ENCODE measurements at regions not wholly inside any gene's neighbourhood (a gene's known extent, or its start where the extent isn't known, plus 50 kb on each side); places are given as distances from the start of the nearest gene placed in this dataset.

DNA sequence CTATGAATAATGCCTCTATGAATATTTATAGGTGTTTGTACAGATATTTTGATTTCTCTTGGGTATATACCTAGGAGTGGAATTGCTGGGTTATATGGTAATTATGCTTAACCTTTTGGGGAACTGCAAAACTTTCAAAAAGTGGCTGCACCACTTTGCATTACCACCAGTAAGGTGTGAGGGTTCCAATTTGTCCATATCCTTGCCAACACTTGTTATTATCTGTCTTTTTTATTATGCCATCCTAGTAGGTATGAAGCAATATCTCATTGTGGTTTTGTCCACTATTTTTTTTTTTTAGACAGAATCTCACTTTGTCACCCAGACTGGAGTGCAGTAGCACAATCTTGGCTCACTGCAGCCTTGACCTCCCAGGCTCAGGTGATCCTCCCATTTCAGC is 112.2 kb upstream of the FBXO11 start:
- Histone ChIP-seq H4K20me1 (ENCODE audit: control insufficient read depth, extremely low read depth, insufficient read depth, low read length) (no peaks in the 10 kb centered on the region), H3K4me3 (ENCODE audit: control insufficient read depth in 2 of 3, extremely low read depth in 1 of 3, insufficient read depth in 2 of 3, low read depth in 1 of 3, low read length in 3 of 3) (no peak overlapping the region), H3K27me3 (ENCODE audit: control insufficient read depth, extremely low read depth, insufficient read depth, low read length) (no peaks in the 10 kb centered on the region), H3K9ac (ENCODE audit: control insufficient read depth, extremely low read depth, insufficient read depth, low read length) (no peak overlapping the region), H3K9me3 (ENCODE audit: control insufficient read depth, low read depth, low read length) (no peaks in the 10 kb centered on the region), H3K4me1 (ENCODE audit: control insufficient read depth, extremely low read depth, insufficient read depth, low read length) (no peaks in the 10 kb centered on the region), H3K36me3 (ENCODE audit: control insufficient read depth in 2 of 2, extremely low read depth in 1 of 2, insufficient read depth in 2 of 2, low read length in 2 of 2) (no peaks in the 10 kb centered on the region), H3K79me2 (ENCODE audit: control insufficient read depth, insufficient read depth, low read length) (no peaks in the 10 kb centered on the region), H3K4me2 (ENCODE audit: control insufficient read depth, extremely low read depth, insufficient read depth, low read depth, low read length) (no peak overlapping the region), H2AFZ (ENCODE audit: control insufficient read depth, low read length) (no peak overlapping the region), H3K27ac (ENCODE audit: control insufficient read depth, insufficient read depth, low read length) (no peak overlapping the region), H3K9me1 (ENCODE audit: control insufficient read depth, extremely low read depth, insufficient read depth, low read length) (no peaks in the 10 kb centered on the region)
- DNase-seq (ENCODE audit: low read depth, low spot score), result no peak
- TF ChIP-seq, protein P1, sequence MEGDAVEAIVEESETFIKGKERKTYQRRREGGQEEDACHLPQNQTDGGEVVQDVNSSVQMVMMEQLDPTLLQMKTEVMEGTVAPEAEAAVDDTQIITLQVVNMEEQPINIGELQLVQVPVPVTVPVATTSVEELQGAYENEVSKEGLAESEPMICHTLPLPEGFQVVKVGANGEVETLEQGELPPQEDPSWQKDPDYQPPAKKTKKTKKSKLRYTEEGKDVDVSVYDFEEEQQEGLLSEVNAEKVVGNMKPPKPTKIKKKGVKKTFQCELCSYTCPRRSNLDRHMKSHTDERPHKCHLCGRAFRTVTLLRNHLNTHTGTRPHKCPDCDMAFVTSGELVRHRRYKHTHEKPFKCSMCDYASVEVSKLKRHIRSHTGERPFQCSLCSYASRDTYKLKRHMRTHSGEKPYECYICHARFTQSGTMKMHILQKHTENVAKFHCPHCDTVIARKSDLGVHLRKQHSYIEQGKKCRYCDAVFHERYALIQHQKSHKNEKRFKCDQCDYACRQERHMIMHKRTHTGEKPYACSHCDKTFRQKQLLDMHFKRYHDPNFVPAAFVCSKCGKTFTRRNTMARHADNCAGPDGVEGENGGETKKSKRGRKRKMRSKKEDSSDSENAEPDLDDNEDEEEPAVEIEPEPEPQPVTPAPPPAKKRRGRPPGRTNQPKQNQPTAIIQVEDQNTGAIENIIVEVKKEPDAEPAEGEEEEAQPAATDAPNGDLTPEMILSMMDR (optimal IDR thresholded peaks at IDR 0.05 in 1 of 3, IDR thresholded peaks at IDR 0.05 in 1 of 3, conservative IDR thresholded peaks at IDR 0.05 in 1 of 3; ENCODE audit: extremely low read depth in 1 of 3, insufficient read depth in 2 of 3, low read length in 3 of 3), result no peak
- TF ChIP-seq EZH2 (IDR thresholded peaks at IDR 0.05; ENCODE audit: low read length), result no peak
- dilution Hi-C loops (cut with MboI; ENCODE audit: extremely low pct_ligation_motif_present, low sequenced_read_pairs), result no loop called here
- no peak for FAIRE-seq

DNA sequence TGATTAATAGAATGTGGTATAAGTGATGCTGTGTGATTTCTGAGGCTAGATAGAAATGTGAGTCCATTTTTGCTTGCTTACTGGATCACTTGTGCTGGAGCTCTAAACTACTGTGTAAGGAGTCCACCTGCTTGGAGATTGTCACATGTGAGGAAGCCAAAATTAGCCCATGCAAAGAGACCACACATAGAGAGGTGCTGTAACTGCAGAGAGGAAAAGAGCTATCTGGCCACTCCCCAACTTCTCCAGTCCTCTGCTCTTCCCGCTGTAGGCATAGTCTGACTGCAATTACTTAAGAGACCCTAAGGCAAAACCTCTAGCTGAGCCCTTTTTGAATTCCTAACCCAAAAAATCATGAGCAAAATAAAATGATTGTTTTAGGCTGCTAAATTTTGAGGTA is 120.6 kb upstream of the FBXO11 start:
- no peaks in the 10 kb centered on the region for H3K79me2 ChIP-seq (ENCODE audit: control insufficient read depth, insufficient read depth, low read length)
- no peaks in the 10 kb centered on the region for H3K9me3 ChIP-seq (ENCODE audit: control insufficient read depth, low read depth, low read length)
- H3K9ac ChIP-seq (ENCODE audit: control insufficient read depth, extremely low read depth, insufficient read depth, low read length), result no peak overlapping the region
- H3K27me3 ChIP-seq (ENCODE audit: control insufficient read depth, extremely low read depth, insufficient read depth, low read length), result peaks cover 7% of the 10 kb centered on the region
- H3K4me3 ChIP-seq (ENCODE audit: control insufficient read depth in 2 of 3, extremely low read depth in 1 of 3, insufficient read depth in 2 of 3, low read depth in 1 of 3, low read length in 3 of 3), result no peak overlapping the region
- H3K27ac ChIP-seq (ENCODE audit: control insufficient read depth, insufficient read depth, low read length), result no peak overlapping the region
- no peak overlapping the region for H3K4me2 ChIP-seq (ENCODE audit: control insufficient read depth, extremely low read depth, insufficient read depth, low read depth, low read length)
- H3K36me3 ChIP-seq (ENCODE audit: control insufficient read depth in 2 of 2, extremely low read depth in 1 of 2, insufficient read depth in 2 of 2, low read length in 2 of 2), result no peaks in the 10 kb centered on the region
- H3K9me1 ChIP-seq (ENCODE audit: control insufficient read depth, extremely low read depth, insufficient read depth, low read length), result no peaks in the 10 kb centered on the region
- TF ChIP-seq EZH2 (IDR thresholded peaks at IDR 0.05; ENCODE audit: low read length), result no peak
- TF ChIP-seq, protein P1 (optimal IDR thresholded peaks at IDR 0.05 in 1 of 3, IDR thresholded peaks at IDR 0.05 in 1 of 3, conservative IDR thresholded peaks at IDR 0.05 in 1 of 3; ENCODE audit: extremely low read depth in 1 of 3, insufficient read depth in 2 of 3, low read length in 3 of 3), result no peak
- H4K20me1 ChIP-seq (ENCODE audit: control insufficient read depth, extremely low read depth, insufficient read depth, low read length), result no peaks in the 10 kb centered on the region
- H3K4me1 ChIP-seq (ENCODE audit: control insufficient read depth, extremely low read depth, insufficient read depth, low read length), result no peaks in the 10 kb centered on the region
- H2AFZ ChIP-seq (ENCODE audit: control insufficient read depth, low read length), result no peak overlapping the region
- DNase-seq (ENCODE audit: low read depth, low spot score) (no peak), FAIRE-seq (no peak)
- dilution Hi-C loops (cut with MboI; ENCODE audit: extremely low pct_ligation_motif_present, low sequenced_read_pairs), result no loop called here
